MM.1S (cell line): ENCODE measurements at regions not wholly inside any gene's neighbourhood (a gene's known extent, or its start where the extent isn't known, plus 50 kb on each side); places are given as distances from the start of the nearest gene placed in this dataset.

Experiments used
- EZH2 ChIP-seq: fragments of 300-600 bp; sonication (generic); optimal IDR thresholded peaks from 2 replicates; pipeline ENCODE3; 2017; ENCODE audit warnings: low read depth, mild to moderate bottlenecking, antibody characterized with exemption, low read length, mixed read lengths
- EZH2phosphoT487 ChIP-seq: fragments of 300-600 bp; sonication (generic); IDR thresholded peaks from 2 replicates; pipeline ENCODE4 v1.6.1; 2018; ENCODE audit warnings: antibody characterized with exemption, low read length
- TF ChIP-seq, protein P1 (sequence below): fragments of 300-600 bp; sonication (generic); IDR thresholded peaks from 2 replicates; pipeline ENCODE4 v1.5.1; 2016; ENCODE audit warnings: antibody characterized with exemption, low read length, mixed read lengths

- TF ChIP-seq, protein P1, sequence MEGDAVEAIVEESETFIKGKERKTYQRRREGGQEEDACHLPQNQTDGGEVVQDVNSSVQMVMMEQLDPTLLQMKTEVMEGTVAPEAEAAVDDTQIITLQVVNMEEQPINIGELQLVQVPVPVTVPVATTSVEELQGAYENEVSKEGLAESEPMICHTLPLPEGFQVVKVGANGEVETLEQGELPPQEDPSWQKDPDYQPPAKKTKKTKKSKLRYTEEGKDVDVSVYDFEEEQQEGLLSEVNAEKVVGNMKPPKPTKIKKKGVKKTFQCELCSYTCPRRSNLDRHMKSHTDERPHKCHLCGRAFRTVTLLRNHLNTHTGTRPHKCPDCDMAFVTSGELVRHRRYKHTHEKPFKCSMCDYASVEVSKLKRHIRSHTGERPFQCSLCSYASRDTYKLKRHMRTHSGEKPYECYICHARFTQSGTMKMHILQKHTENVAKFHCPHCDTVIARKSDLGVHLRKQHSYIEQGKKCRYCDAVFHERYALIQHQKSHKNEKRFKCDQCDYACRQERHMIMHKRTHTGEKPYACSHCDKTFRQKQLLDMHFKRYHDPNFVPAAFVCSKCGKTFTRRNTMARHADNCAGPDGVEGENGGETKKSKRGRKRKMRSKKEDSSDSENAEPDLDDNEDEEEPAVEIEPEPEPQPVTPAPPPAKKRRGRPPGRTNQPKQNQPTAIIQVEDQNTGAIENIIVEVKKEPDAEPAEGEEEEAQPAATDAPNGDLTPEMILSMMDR: no peak
- no peak for TF ChIP-seq EZH2phosphoT487
- TF ChIP-seq EZH2: no peak
Observed at GRCh38 chr3:34571714-34572113, 773.3 kb downstream of the PDCD6IP start.
